ENCODE measurements at regions not wholly inside any gene's neighbourhood (a gene's known extent, or its start where the extent isn't known, plus 50 kb on each side); places are given as distances from the start of the nearest gene placed in this dataset.

GRCh38 chr4:176014583-176015108, 51.0 kb upstream of the WDR17 start:
- DNase-seq: no peak
